Stomach (tissue), 4 donors: ENCODE measurements at regions not wholly inside any gene's neighbourhood (a gene's known extent, or its start where the extent isn't known, plus 50 kb on each side); places are given as distances from the start of the nearest gene placed in this dataset.

Experiments
- EP300 ChIP-seq: sonication (generic); formaldehyde crosslinking; IDR thresholded peaks from one replicate; pipeline ENCODE4 v1.6.1; 2017; ENCODE audit warnings: antibody characterized with exemption
- POLR2A ChIP-seq, 4 donors: fragments of 450-650 bp; IDR thresholded peaks; one replicate each; pipeline ENCODE4 v1.6.1; 2016; ENCODE audit warnings: antibody characterized with exemption in 4 of 4, control low read depth in 2 of 4, mild to moderate bottlenecking in 1 of 4, moderate library complexity in 1 of 4
- POLR2AphosphoS5 ChIP-seq, 3 donors: sonication (generic); formaldehyde crosslinking; IDR thresholded peaks; one replicate each; pipeline ENCODE4 v1.6.1; 2016; ENCODE audit warnings: antibody characterized with exemption in 3 of 3
- TF ChIP-seq, protein P1 (sequence below), 7 experiments: fragments of 450-650 bp in 4 of 7; fragments of 200-600 bp in 3 of 7; sonication (generic) in 3 of 7; IDR thresholded peaks; one replicate each; pipeline ENCODE4 v1.5.1; 2016 to 2019; ENCODE audit warnings: antibody characterized with exemption in 7 of 7, control low read depth in 2 of 7, mild to moderate bottlenecking in 1 of 7

DNA sequence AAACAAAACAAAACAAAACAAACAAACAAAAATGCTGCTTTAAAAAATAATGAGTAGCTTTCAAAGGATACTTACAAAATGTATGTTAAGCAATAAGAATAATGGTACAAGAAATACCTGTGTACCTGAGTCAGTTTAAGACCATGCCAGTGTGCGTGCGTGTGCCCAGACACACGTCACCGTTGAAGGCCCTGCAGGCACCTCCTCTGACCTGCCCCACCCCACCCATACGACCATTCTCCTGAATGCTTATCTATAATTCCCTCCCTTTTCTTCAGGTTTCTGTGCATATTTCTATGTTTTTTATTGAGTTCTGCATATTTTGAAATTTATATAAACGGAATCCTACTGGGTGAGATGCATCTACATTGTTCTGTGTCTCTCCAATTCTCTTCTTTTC is 374.2 kb upstream of the KLF6 start:
- TF ChIP-seq POLR2A (IDR thresholded peaks at IDR 0.05) = no peak
- TF ChIP-seq, protein P1, sequence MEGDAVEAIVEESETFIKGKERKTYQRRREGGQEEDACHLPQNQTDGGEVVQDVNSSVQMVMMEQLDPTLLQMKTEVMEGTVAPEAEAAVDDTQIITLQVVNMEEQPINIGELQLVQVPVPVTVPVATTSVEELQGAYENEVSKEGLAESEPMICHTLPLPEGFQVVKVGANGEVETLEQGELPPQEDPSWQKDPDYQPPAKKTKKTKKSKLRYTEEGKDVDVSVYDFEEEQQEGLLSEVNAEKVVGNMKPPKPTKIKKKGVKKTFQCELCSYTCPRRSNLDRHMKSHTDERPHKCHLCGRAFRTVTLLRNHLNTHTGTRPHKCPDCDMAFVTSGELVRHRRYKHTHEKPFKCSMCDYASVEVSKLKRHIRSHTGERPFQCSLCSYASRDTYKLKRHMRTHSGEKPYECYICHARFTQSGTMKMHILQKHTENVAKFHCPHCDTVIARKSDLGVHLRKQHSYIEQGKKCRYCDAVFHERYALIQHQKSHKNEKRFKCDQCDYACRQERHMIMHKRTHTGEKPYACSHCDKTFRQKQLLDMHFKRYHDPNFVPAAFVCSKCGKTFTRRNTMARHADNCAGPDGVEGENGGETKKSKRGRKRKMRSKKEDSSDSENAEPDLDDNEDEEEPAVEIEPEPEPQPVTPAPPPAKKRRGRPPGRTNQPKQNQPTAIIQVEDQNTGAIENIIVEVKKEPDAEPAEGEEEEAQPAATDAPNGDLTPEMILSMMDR (IDR thresholded peaks at IDR 0.05) = no peak
- no peak for TF ChIP-seq POLR2AphosphoS5 (IDR thresholded peaks at IDR 0.05)
- no peak for TF ChIP-seq EP300
